Endothelial cell of umbilical vein (primary cell): ENCODE measurements at regions not wholly inside any gene's neighbourhood (a gene's known extent, or its start where the extent isn't known, plus 50 kb on each side); places are given as distances from the start of the nearest gene placed in this dataset.

ENCODE experiments used
- BruUV-seq: library from RNA; stranded (reverse); fragments of 400-500 nt; replicated peaks from 2 replicates; lab custom pipeline; 2021; lab: Mats Ljungman, UMichigan
- CTCF ChIA-PET: fragments of 300-600, 350-600 bp; sonication (Branson Sonifier 250); formaldehyde crosslinking; loops from one replicate; lab custom pipeline; 2021; ENCODE audit warnings: antibody characterized with exemption, inconsistent platforms; lab: Charles Lee
- POLR2A ChIA-PET: fragments of 300-600, 350-600 bp; sonication (Branson Sonifier 250); formaldehyde crosslinking; loops from one replicate; lab custom pipeline; 2021; ENCODE audit warnings: antibody characterized with exemption, inconsistent platforms; lab: Charles Lee
- DNase-seq: peaks from one replicate; pipeline ENCODE4 v3.0.0-alpha.2; 2011; ENCODE audit warnings: low read depth, low spot score
- FAIRE-seq: peaks from 2 replicates; lab custom pipeline; 2011; peaks lifted over from hg19 to GRCh38; lab: Jason Lieb, UNC
- H2AFZ ChIP-seq: 2 replicates; pipeline ENCODE4 v1.6.0; 2012; ENCODE audit warnings: low read depth, low read length, control low read depth, inconsistent platforms
- H3K27ac ChIP-seq: 2 replicates; pipeline ENCODE4 v1.5.1; 2011; ENCODE audit warnings: low read depth, mild to moderate bottlenecking, control low read depth, low read length, moderate library complexity; ENCODE audit not compliant: insufficient read depth
- H3K27me3 ChIP-seq, 2 experiments: 2 replicates each; pipeline versions ENCODE4 v1.6.0 to v1.6.1; 2011; ENCODE audit warnings: low read length in 2 of 2, mixed read lengths in 1 of 2; ENCODE audit not compliant: control insufficient read depth in 2 of 2, insufficient read depth in 2 of 2
- H3K36me3 ChIP-seq, 2 experiments: 2 replicates in 1 of 2; 3 replicates in 1 of 2; pipeline ENCODE4 v1.5.1; 2011; ENCODE audit warnings: low read length in 2 of 2, mild to moderate bottlenecking in 1 of 2, moderate library complexity in 1 of 2; ENCODE audit not compliant: control insufficient read depth in 2 of 2, insufficient read depth in 2 of 2; ENCODE audit errors: extremely low read depth in 1 of 2
- H3K4me1 ChIP-seq: 3 replicates; pipeline ENCODE4 v1.5.1; 2011; ENCODE audit warnings: mild to moderate bottlenecking, low read length; ENCODE audit not compliant: control insufficient read depth, insufficient read depth; ENCODE audit errors: extremely low read depth
- H3K4me2 ChIP-seq: 2 replicates; pipeline ENCODE4 v1.6.1; 2011; ENCODE audit warnings: low read length, control low read depth, mixed read lengths; ENCODE audit not compliant: insufficient read depth
- H3K4me3 ChIP-seq, 3 experiments: fragments of 200-600 bp in 1 of 3; sonication (generic), shearing (Covaris generic) in 1 of 3; replicated peaks in 1 of 3; 2 replicates each; pipeline ENCODE4 v1.5.1; 2011 to 2016; ENCODE audit warnings: control low read depth in 3 of 3, low read length in 3 of 3, mild to moderate bottlenecking in 2 of 3, inconsistent platforms in 1 of 3, low read depth in 1 of 3, moderate library complexity in 1 of 3; ENCODE audit not compliant: insufficient read depth in 1 of 3
- H3K79me2 ChIP-seq: 2 replicates; pipeline ENCODE4 v1.6.0; 2012; ENCODE audit warnings: low read length, inconsistent platforms; ENCODE audit not compliant: control insufficient read depth, insufficient read depth
- H3K9ac ChIP-seq: replicated peaks from 2 replicates; pipeline ENCODE3; 2011; ENCODE audit warnings: low read length, control low read depth; ENCODE audit not compliant: insufficient read depth; ENCODE audit errors: extremely low read depth
- H3K9me1 ChIP-seq: replicated peaks from 3 replicates; pipeline ENCODE4 v1.6.0; 2011; ENCODE audit warnings: mild to moderate bottlenecking, low read length; ENCODE audit not compliant: control insufficient read depth, insufficient read depth; ENCODE audit errors: extremely low read depth
- H3K9me3 ChIP-seq: replicated peaks from 2 replicates; pipeline ENCODE4 v1.5.1; 2012; ENCODE audit warnings: low read length, inconsistent platforms; ENCODE audit not compliant: control insufficient read depth, insufficient read depth
- H4K20me1 ChIP-seq: replicated peaks from 2 replicates; pipeline ENCODE3; 2011; ENCODE audit warnings: mild to moderate bottlenecking, low read length; ENCODE audit not compliant: control insufficient read depth, insufficient read depth; ENCODE audit errors: extremely low read depth
- EZH2 ChIP-seq: IDR thresholded peaks from 2 replicates; pipeline ENCODE4 v1.6.1; 2012; ENCODE audit warnings: borderline replicate concordance, low read depth, mild to moderate bottlenecking, moderate library complexity, low read length, inconsistent platforms; ENCODE audit not compliant: severe bottlenecking
- FOS ChIP-seq: IDR thresholded peaks from 2 replicates; pipeline ENCODE4 v1.6.1; 2011; ENCODE audit warnings: mild to moderate bottlenecking, low read length, moderate library complexity, borderline replicate concordance; ENCODE audit not compliant: insufficient read depth
- GATA2 ChIP-seq: IDR thresholded peaks from 2 replicates; pipeline ENCODE4 v1.7.0; 2011; ENCODE audit warnings: low read depth, mild to moderate bottlenecking, moderate library complexity, mixed read lengths, low read length; ENCODE audit not compliant: insufficient read length, insufficient read depth
- JUN ChIP-seq: IDR thresholded peaks from 2 replicates; pipeline ENCODE4 v1.6.1; 2011; ENCODE audit warnings: borderline replicate concordance, low read depth; ENCODE audit not compliant: insufficient read length, insufficient read depth
- MYC ChIP-seq: IDR thresholded peaks from one replicate; pipeline ENCODE4 v1.6.1; 2011; ENCODE audit warnings: mild to moderate bottlenecking, low read depth, low read length
- POLR2A ChIP-seq: IDR thresholded peaks from 2 replicates; pipeline ENCODE4 v1.6.1; 2012; ENCODE audit warnings: low read depth, mild to moderate bottlenecking, control low read depth, low read length
- POLR2AphosphoS5 ChIP-seq: IDR thresholded peaks from 2 replicates; pipeline ENCODE4 v1.6.1; 2012; ENCODE audit warnings: low read depth, mild to moderate bottlenecking, control low read depth, low read length, moderate library complexity; ENCODE audit not compliant: insufficient read depth
- dilution Hi-C: fragments of 300-500 bp; cut with MboI; formaldehyde crosslinking; loops from one replicate; pipeline ENCODE4 v1.15.0; 2019; ENCODE audit warnings: low sequenced_read_pairs; ENCODE audit not compliant: extremely low pct_ligation_motif_present
- intact Hi-C: fragments of 100-400 bp; cut with micrococcal nuclease; formaldehyde crosslinking; loops from one replicate; pipeline ENCODE4 v1.10.0; 2022
- TF ChIP-seq, protein P1 (sequence below): IDR thresholded peaks from 2 replicates; pipeline ENCODE4 v1.6.1; 2011; ENCODE audit not compliant: insufficient read depth, insufficient read length
- TF ChIP-seq, protein P2 (sequence below), 2 donors: IDR thresholded peaks; 1 replicate in 1 of 2; 2 replicates in 1 of 2; pipeline ENCODE4 v1.5.1; 2011; ENCODE audit warnings: low read length in 2 of 2, mild to moderate bottlenecking in 2 of 2, moderate library complexity in 2 of 2, control low read depth in 1 of 2, inconsistent platforms in 1 of 2, low read depth in 1 of 2; ENCODE audit not compliant: insufficient read depth in 1 of 2; ENCODE audit errors: extremely low read depth in 1 of 2

DNA sequence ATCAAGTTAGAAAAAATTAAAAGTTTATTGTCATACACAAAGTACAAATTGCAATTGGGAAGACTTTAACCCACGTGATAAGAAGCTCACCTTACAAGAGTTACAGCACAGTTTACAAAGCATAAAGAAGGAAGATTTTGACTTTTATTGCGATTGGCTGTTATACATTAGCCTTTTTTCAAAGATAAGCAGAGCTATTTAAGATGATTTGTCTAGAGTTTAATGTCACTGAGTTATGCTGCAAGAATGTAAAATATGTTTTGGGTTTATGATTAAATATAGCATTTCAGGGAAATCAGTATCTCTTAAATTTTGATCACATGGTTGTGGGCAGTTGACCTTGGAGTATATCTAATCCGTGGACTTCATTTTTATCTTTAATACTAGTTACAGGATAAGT lies 664.2 kb upstream of the PTCHD4 start:
- H2AFZ ChIP-seq, result no peak overlapping the region
- no peaks in the 10 kb centered on the region for H3K9me1 ChIP-seq
- DNase-seq (no peak), FAIRE-seq (no peak)
- ChIA-PET CTCF (no interaction called here), POLR2A (no interaction called here)
- TF ChIP-seq, protein P1, sequence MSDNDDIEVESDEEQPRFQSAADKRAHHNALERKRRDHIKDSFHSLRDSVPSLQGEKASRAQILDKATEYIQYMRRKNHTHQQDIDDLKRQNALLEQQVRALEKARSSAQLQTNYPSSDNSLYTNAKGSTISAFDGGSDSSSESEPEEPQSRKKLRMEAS, result no peak
- TF ChIP-seq FOS (no peak), MYC (no peak), POLR2A (no peak), GATA2 (no peak), POLR2AphosphoS5 (no peak), JUN (no peak), EZH2 (no peak)
- TF ChIP-seq, protein P2, sequence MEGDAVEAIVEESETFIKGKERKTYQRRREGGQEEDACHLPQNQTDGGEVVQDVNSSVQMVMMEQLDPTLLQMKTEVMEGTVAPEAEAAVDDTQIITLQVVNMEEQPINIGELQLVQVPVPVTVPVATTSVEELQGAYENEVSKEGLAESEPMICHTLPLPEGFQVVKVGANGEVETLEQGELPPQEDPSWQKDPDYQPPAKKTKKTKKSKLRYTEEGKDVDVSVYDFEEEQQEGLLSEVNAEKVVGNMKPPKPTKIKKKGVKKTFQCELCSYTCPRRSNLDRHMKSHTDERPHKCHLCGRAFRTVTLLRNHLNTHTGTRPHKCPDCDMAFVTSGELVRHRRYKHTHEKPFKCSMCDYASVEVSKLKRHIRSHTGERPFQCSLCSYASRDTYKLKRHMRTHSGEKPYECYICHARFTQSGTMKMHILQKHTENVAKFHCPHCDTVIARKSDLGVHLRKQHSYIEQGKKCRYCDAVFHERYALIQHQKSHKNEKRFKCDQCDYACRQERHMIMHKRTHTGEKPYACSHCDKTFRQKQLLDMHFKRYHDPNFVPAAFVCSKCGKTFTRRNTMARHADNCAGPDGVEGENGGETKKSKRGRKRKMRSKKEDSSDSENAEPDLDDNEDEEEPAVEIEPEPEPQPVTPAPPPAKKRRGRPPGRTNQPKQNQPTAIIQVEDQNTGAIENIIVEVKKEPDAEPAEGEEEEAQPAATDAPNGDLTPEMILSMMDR (IDR thresholded peaks at IDR 0.05; ENCODE audit: extremely low read depth in 1 of 2, insufficient read depth in 1 of 2, low read depth in 1 of 2, low read length in 2 of 2), result no peak
- no peaks in the 10 kb centered on the region for H3K9me3 ChIP-seq
- no peaks in the 10 kb centered on the region for H3K27me3 ChIP-seq
- no peak overlapping the region for H3K27ac ChIP-seq
- H3K4me1 ChIP-seq, result no peaks in the 10 kb centered on the region
- H3K4me2 ChIP-seq, result no peak overlapping the region
- no peak overlapping the region for H3K9ac ChIP-seq
- dilution Hi-C loops (no loop called here), intact Hi-C loops (no loop called here)
- no TSS peak for BruUV-seq
- H3K36me3 ChIP-seq, result no peaks in the 10 kb centered on the region
- no peak overlapping the region for H3K4me3 ChIP-seq
- H4K20me1 ChIP-seq, result no peaks in the 10 kb centered on the region
- H3K79me2 ChIP-seq, result no peaks in the 10 kb centered on the region
